ENCODE measurements at regions not wholly inside any gene's neighbourhood (a gene's known extent, or its start where the extent isn't known, plus 50 kb on each side); places are given as distances from the start of the nearest gene placed in this dataset.
"Not testable (repeated sequence)": the region's sequence is repeated elsewhere in the genome, so short reads cannot be mapped to it uniquely, and the experiment has no call there.

- TF ChIP-seq, protein P1, sequence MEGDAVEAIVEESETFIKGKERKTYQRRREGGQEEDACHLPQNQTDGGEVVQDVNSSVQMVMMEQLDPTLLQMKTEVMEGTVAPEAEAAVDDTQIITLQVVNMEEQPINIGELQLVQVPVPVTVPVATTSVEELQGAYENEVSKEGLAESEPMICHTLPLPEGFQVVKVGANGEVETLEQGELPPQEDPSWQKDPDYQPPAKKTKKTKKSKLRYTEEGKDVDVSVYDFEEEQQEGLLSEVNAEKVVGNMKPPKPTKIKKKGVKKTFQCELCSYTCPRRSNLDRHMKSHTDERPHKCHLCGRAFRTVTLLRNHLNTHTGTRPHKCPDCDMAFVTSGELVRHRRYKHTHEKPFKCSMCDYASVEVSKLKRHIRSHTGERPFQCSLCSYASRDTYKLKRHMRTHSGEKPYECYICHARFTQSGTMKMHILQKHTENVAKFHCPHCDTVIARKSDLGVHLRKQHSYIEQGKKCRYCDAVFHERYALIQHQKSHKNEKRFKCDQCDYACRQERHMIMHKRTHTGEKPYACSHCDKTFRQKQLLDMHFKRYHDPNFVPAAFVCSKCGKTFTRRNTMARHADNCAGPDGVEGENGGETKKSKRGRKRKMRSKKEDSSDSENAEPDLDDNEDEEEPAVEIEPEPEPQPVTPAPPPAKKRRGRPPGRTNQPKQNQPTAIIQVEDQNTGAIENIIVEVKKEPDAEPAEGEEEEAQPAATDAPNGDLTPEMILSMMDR (IDR thresholded peaks at IDR 0.05; ENCODE audit: poor library complexity): not testable (repeated sequence)
- not testable (repeated sequence) for TF ChIP-seq EZH2 (IDR thresholded peaks at IDR 0.05; ENCODE audit: borderline replicate concordance); EZH2phosphoT487 (IDR thresholded peaks at IDR 0.05; ENCODE audit: low read depth, severe bottlenecking, unreplicated experiment)
These were observed 61.3 kb downstream of the ZNF860 start for GRCh38 chr3:32042867-32043266.

Data from hepatocyte (in vitro differentiated cells).